ENCODE measurements at regions not wholly inside any gene's neighbourhood (a gene's known extent, or its start where the extent isn't known, plus 50 kb on each side); places are given as distances from the start of the nearest gene placed in this dataset.

- TF ChIP-seq REST (IDR thresholded peaks at IDR 0.05) (no peak), RAD21 (conservative IDR thresholded peaks at IDR 0.05 in 1 of 2, IDR thresholded peaks at IDR 0.05 in 1 of 2) (no peak), CTCF (IDR thresholded peaks at IDR 0.05) (no peak), JUNB (IDR thresholded peaks at IDR 0.05) (no peak), NFE2L2 (conservative IDR thresholded peaks at IDR 0.05; ENCODE audit: low read length) (no peak), EP300 (IDR thresholded peaks at IDR 0.05) (no peak), POLR2A (IDR thresholded peaks at IDR 0.05; ENCODE audit: low read length) (no peak), HDAC2 (IDR thresholded peaks at IDR 0.05) (no peak), ZNF302 (CRISPR knock-in tag; IDR thresholded peaks at IDR 0.05) (no peak), RCOR1 (IDR thresholded peaks at IDR 0.05; ENCODE audit: low read depth, low read length) (no peak)
These were observed 559.5 kb upstream of the SGCD start for GRCh38 chr5:155767470-155767869.

Measured in A549 (cell line).